ENCODE measurements at regions not wholly inside any gene's neighbourhood (a gene's known extent, or its start where the extent isn't known, plus 50 kb on each side); places are given as distances from the start of the nearest gene placed in this dataset.

DNA sequence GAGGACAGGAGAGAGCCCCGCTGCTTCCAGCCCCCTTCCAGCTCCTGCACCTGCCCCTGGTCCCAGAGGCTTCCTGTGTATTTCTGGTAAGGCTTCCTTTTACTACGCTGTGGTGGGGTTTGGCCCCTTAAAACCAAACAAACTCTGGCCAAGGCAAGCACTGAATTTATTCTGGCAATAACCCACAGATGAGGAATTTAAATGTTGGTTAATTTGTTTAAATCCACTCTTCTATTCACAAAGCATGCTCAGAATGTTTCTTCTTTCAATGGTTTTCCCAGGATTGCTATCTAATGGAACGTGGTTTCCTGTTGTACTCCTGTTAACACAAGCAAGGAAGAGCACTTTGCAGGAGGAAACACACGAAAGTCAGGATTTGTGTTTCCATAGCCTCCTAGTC, 236.5 kb upstream of the FOXQ1 start:
- H3K9me3 ChIP-seq (ENCODE audit: low read depth, low read length) = no peaks in the 10 kb centered on the region
- no peak for DNase-seq (ENCODE audit: insufficient read length, low spot score, missing footprints)
- no peaks in the 10 kb centered on the region for H3K4me1 ChIP-seq (ENCODE audit: insufficient read depth, low read length)
- no peak overlapping the region for H3K4me3 ChIP-seq (ENCODE audit: insufficient read depth, low read length)
- H4K20me1 ChIP-seq (ENCODE audit: insufficient read depth, low read length) = no peaks in the 10 kb centered on the region
- H2AFZ ChIP-seq (ENCODE audit: low read length) = no peak overlapping the region
- no peak for TF ChIP-seq CTCF (IDR thresholded peaks at IDR 0.05; ENCODE audit: extremely low read depth, low read depth, low read length)
- no peak overlapping the region for H3K27ac ChIP-seq (ENCODE audit: low read depth, low read length)
- no peaks in the 10 kb centered on the region for H3K27me3 ChIP-seq (ENCODE audit: insufficient read depth, low read length)
- no peak overlapping the region for H3K4me2 ChIP-seq (ENCODE audit: insufficient read depth, low read length)
- no peaks in the 10 kb centered on the region for H3K79me2 ChIP-seq (ENCODE audit: insufficient read depth, low read length)
- H3K36me3 ChIP-seq (ENCODE audit: insufficient read depth, low read length) = no peaks in the 10 kb centered on the region

DNA sequence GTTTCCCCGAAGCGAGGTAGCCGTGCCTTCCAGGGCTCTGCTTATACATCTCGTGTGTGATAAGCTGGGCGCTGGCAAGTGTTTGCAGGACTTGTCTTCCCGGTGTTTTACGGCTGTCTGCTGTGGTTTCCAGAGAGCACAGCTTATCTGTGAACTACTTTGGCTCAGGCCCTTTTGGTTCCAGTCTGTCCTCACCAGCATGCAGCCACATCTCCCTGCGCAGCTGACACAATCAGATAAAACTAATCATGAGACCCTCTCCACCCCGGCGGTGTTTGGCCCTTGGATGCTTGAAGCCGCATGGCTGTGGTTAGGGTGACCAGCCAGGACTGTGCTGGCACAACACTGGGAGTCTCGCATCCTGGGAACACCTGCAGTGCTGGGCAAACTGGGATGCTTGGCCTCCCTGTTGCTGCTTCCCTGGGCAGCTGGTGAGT, 241.8 kb upstream of the FOXQ1 start:
- H3K4me1 ChIP-seq (ENCODE audit: insufficient read depth, low read length) = no peaks in the 10 kb centered on the region
- H3K36me3 ChIP-seq (ENCODE audit: insufficient read depth, low read length) = no peaks in the 10 kb centered on the region
- no peaks in the 10 kb centered on the region for H3K79me2 ChIP-seq (ENCODE audit: insufficient read depth, low read length)
- H4K20me1 ChIP-seq (ENCODE audit: insufficient read depth, low read length) = no peaks in the 10 kb centered on the region
- H2AFZ ChIP-seq (ENCODE audit: low read length) = no peak overlapping the region
- no peaks in the 10 kb centered on the region for H3K27me3 ChIP-seq (ENCODE audit: insufficient read depth, low read length)
- no peak for TF ChIP-seq CTCF (IDR thresholded peaks at IDR 0.05; ENCODE audit: extremely low read depth, low read depth, low read length)
- H3K27ac ChIP-seq (ENCODE audit: low read depth, low read length) = no peak overlapping the region
- no peak overlapping the region for H3K4me3 ChIP-seq (ENCODE audit: insufficient read depth, low read length)
- DNase-seq (ENCODE audit: insufficient read length, low spot score, missing footprints) = no peak
- H3K4me2 ChIP-seq (ENCODE audit: insufficient read depth, low read length) = no peak overlapping the region
- H3K9me3 ChIP-seq (ENCODE audit: low read depth, low read length) = no peaks in the 10 kb centered on the region

GRCh38 chr6:1068905-1069304, 243.0 kb upstream of the FOXQ1 start:
- H3K4me3 ChIP-seq (ENCODE audit: insufficient read depth, low read length) = no peak overlapping the region
- no peak for TF ChIP-seq CTCF (IDR thresholded peaks at IDR 0.05; ENCODE audit: extremely low read depth, low read depth, low read length)
- no peaks in the 10 kb centered on the region for H3K36me3 ChIP-seq (ENCODE audit: insufficient read depth, low read length)
- H3K4me2 ChIP-seq (ENCODE audit: insufficient read depth, low read length) = no peak overlapping the region
- no peaks in the 10 kb centered on the region for H4K20me1 ChIP-seq (ENCODE audit: insufficient read depth, low read length)
- no peak for DNase-seq (ENCODE audit: insufficient read length, low spot score, missing footprints)
- H3K9me3 ChIP-seq (ENCODE audit: low read depth, low read length) = no peaks in the 10 kb centered on the region
- no peak overlapping the region for H2AFZ ChIP-seq (ENCODE audit: low read length)
- no peaks in the 10 kb centered on the region for H3K79me2 ChIP-seq (ENCODE audit: insufficient read depth, low read length)
- H3K27me3 ChIP-seq (ENCODE audit: insufficient read depth, low read length) = no peaks in the 10 kb centered on the region
- no peak overlapping the region for H3K27ac ChIP-seq (ENCODE audit: low read depth, low read length)
- H3K4me1 ChIP-seq (ENCODE audit: insufficient read depth, low read length) = no peaks in the 10 kb centered on the region

- H3K4me3 ChIP-seq (ENCODE audit: insufficient read depth, low read length) = no peak overlapping the region
- DNase-seq (ENCODE audit: insufficient read length, low spot score, missing footprints) = no peak
- H3K36me3 ChIP-seq (ENCODE audit: insufficient read depth, low read length) = no peaks in the 10 kb centered on the region
- no peaks in the 10 kb centered on the region for H4K20me1 ChIP-seq (ENCODE audit: insufficient read depth, low read length)
- H3K27ac ChIP-seq (ENCODE audit: low read depth, low read length) = no peak overlapping the region
- no peaks in the 10 kb centered on the region for H3K27me3 ChIP-seq (ENCODE audit: insufficient read depth, low read length)
- no peak overlapping the region for H2AFZ ChIP-seq (ENCODE audit: low read length)
- H3K9me3 ChIP-seq (ENCODE audit: low read depth, low read length) = no peaks in the 10 kb centered on the region
- H3K4me2 ChIP-seq (ENCODE audit: insufficient read depth, low read length) = no peak overlapping the region
- no peaks in the 10 kb centered on the region for H3K79me2 ChIP-seq (ENCODE audit: insufficient read depth, low read length)
- TF ChIP-seq CTCF (IDR thresholded peaks at IDR 0.05; ENCODE audit: extremely low read depth, low read depth, low read length) = no peak
- H3K4me1 ChIP-seq (ENCODE audit: insufficient read depth, low read length) = no peaks in the 10 kb centered on the region
These were observed 243.8 kb upstream of the FOXQ1 start for GRCh38 chr6:1068068-1068467.

Data from osteoblast (primary cell).